ENCODE measurements at regions not wholly inside any gene's neighbourhood (a gene's known extent, or its start where the extent isn't known, plus 50 kb on each side); places are given as distances from the start of the nearest gene placed in this dataset.

DNA sequence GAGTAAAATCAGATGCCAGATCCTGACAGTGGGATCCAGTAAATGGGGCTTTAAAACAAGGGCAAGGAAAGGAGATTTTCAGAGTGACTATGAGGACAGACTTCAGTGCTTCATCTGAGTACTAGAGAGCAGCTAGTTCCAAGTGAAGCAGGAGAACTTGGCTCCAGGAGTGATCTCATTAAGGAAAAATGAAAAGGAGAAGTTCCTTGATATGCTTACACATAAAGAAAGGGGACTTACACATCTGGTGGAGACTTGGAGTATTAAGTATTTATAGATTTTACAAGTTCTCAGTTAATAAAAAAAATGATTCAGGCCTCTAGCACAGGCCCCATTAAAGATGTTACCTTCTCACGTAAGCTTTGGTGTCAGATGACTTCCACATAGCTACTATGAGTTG lies 105.8 kb downstream of the ICOS start:
- no peak overlapping the region for H3K4me3 ChIP-seq
- TF ChIP-seq, protein P1, sequence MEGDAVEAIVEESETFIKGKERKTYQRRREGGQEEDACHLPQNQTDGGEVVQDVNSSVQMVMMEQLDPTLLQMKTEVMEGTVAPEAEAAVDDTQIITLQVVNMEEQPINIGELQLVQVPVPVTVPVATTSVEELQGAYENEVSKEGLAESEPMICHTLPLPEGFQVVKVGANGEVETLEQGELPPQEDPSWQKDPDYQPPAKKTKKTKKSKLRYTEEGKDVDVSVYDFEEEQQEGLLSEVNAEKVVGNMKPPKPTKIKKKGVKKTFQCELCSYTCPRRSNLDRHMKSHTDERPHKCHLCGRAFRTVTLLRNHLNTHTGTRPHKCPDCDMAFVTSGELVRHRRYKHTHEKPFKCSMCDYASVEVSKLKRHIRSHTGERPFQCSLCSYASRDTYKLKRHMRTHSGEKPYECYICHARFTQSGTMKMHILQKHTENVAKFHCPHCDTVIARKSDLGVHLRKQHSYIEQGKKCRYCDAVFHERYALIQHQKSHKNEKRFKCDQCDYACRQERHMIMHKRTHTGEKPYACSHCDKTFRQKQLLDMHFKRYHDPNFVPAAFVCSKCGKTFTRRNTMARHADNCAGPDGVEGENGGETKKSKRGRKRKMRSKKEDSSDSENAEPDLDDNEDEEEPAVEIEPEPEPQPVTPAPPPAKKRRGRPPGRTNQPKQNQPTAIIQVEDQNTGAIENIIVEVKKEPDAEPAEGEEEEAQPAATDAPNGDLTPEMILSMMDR (IDR thresholded peaks at IDR 0.05), result no peak
- no peak for ATAC-seq
- intact Hi-C loops (cut with DNase I), result no loop called here
- no peak overlapping the region for H3K27ac ChIP-seq
- 90 to 94% methylated on average over 1 of the region's 1 CpG for WGBS, 2 donors
- no peak for DNase-seq
- H3K4me1 ChIP-seq, result peaks cover 0 to 6% (median 3%) of the 10 kb centered on the region in 3 donors
- H3K9me3 ChIP-seq, result no peaks in the 10 kb centered on the region
- no peaks in the 10 kb centered on the region for H3K27me3 ChIP-seq
- FAIRE-seq, result no peak
- no peaks in the 10 kb centered on the region for H3K36me3 ChIP-seq

GRCh38 chr2:204046145-204046544 lies 109.6 kb downstream of the ICOS start:
- intact Hi-C loops (cut with DNase I), result no loop called here
- WGBS, 2 donors, result 90 to 92% methylated on average over 2 of the region's 2 CpGs
- H3K36me3 ChIP-seq, result no peaks in the 10 kb centered on the region
- H3K9me3 ChIP-seq, result no peaks in the 10 kb centered on the region
- ATAC-seq, result no peak
- no peak for FAIRE-seq
- no peak overlapping the region for H3K27ac ChIP-seq
- TF ChIP-seq, protein P1 (IDR thresholded peaks at IDR 0.05), result no peak
- no peaks in the 10 kb centered on the region for H3K27me3 ChIP-seq
- DNase-seq, result no peak
- H3K4me3 ChIP-seq, result no peak overlapping the region
- no peaks in the 10 kb centered on the region for H3K4me1 ChIP-seq

DNA sequence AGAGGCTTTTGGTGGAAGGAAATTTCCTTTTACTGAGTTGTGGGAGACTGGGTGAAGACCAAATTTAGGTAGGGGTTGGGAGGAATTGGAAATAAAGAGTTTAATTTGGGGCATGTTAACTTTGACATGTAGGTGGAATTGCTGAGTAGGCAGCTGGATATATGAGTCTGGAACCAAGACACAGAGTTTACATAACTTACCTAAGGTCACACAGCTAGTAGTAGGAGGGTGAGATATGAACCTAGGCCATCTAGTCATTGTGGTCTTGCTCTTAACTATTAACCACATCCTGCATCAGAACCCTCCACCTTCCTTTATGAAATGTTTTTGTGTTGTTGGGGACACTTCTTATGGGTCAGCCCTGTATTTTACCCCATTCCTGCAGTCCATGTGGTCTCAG lies 113.1 kb downstream of the ICOS start:
- Histone ChIP-seq H3K27ac (no peak overlapping the region), H3K27me3 (no peaks in the 10 kb centered on the region), H3K36me3 (no peaks in the 10 kb centered on the region), H3K4me1 (no peaks in the 10 kb centered on the region), H3K4me3 (no peak overlapping the region), H3K9me3 (no peaks in the 10 kb centered on the region)
- DNase-seq (no peak), FAIRE-seq (no peak), ATAC-seq (no peak)
- intact Hi-C loops (cut with DNase I), result no loop called here
- TF ChIP-seq, protein P1 (IDR thresholded peaks at IDR 0.05), result no peak

DNA sequence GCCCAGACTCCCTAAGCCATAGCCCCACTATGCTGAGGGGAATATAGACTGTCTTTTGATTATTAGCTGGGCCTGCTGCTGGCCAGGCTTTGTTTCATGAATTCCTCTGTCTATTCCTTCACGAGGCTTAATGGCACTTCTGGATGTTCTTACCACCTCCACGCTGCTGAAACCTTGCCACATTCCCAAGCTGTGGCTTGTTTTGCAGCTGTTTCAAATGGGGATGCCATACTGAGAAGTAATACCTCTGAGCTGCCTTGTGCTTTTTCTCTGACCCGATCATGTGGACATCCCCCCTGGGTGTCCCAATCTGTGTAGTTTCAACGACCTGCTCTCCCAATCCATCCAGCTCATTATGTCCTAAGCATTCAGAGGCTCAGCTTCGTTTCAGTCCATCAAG lies 114.1 kb downstream of the ICOS start:
- Histone ChIP-seq H3K9me3 (no peaks in the 10 kb centered on the region), H3K4me1 (no peaks in the 10 kb centered on the region), H3K27me3 (no peaks in the 10 kb centered on the region), H3K4me3 (no peak overlapping the region), H3K36me3 (no peaks in the 10 kb centered on the region), H3K27ac (no peak overlapping the region)
- TF ChIP-seq, protein P1 (IDR thresholded peaks at IDR 0.05), result no peak
- 57 to 64% methylated on average over 5 of the region's 5 CpGs for WGBS, 2 donors
- no peak for DNase-seq
- FAIRE-seq, result no peak
- intact Hi-C loops (cut with DNase I), result no loop called here
- no peak for ATAC-seq

DNA sequence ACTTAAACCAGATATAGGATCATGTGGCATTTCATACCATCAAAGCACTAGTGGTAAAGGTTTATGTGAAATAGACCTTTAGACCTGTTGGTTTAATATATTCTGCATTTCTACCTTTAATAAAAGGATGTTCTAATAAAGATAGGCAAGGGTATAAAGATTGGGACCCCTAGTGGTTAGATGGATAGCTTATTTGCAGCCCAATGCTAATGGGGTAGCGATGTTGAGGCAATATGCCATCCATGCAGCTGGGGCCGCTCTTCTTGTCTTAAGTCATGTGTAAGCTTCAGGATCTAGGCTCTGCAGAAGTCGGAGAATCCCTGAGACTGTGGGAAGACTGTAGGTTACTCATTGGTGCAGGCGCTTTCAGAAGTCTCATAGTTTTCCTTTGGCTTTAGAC lies 114.9 kb downstream of the ICOS start:
- no peaks in the 10 kb centered on the region for H3K27me3 ChIP-seq
- intact Hi-C loops (cut with DNase I), result no loop called here
- no peak overlapping the region for H3K4me3 ChIP-seq
- no peaks in the 10 kb centered on the region for H3K36me3 ChIP-seq
- no peaks in the 10 kb centered on the region for H3K9me3 ChIP-seq
- FAIRE-seq (no peak), DNase-seq (no peak), ATAC-seq (no peak)
- no peaks in the 10 kb centered on the region for H3K4me1 ChIP-seq
- TF ChIP-seq, protein P1 (IDR thresholded peaks at IDR 0.05), result no peak
- H3K27ac ChIP-seq, result no peak overlapping the region
- 85 to 89% methylated on average over 4 of the region's 4 CpGs for WGBS, 2 donors

All from pancreas (tissue), 10 donors.